Erythroblast (primary cell): ENCODE measurements at regions not wholly inside any gene's neighbourhood (a gene's known extent, or its start where the extent isn't known, plus 50 kb on each side); places are given as distances from the start of the nearest gene placed in this dataset.

Source experiments
- DNase-seq, 2 experiments: peaks; one replicate each; lab custom pipeline; 2025; lab: John Stamatoyannopoulos, UW
- GATA1 ChIP-seq: IDR thresholded peaks from 2 replicates; pipeline ENCODE4 v1.6.1; 2011; ENCODE audit warnings: low read depth, mild to moderate bottlenecking, control low read depth, low read length, moderate library complexity
- POLR2A ChIP-seq: IDR thresholded peaks from 2 replicates; pipeline ENCODE4 v1.6.1; 2011; ENCODE audit warnings: mild to moderate bottlenecking, low read length

DNA sequence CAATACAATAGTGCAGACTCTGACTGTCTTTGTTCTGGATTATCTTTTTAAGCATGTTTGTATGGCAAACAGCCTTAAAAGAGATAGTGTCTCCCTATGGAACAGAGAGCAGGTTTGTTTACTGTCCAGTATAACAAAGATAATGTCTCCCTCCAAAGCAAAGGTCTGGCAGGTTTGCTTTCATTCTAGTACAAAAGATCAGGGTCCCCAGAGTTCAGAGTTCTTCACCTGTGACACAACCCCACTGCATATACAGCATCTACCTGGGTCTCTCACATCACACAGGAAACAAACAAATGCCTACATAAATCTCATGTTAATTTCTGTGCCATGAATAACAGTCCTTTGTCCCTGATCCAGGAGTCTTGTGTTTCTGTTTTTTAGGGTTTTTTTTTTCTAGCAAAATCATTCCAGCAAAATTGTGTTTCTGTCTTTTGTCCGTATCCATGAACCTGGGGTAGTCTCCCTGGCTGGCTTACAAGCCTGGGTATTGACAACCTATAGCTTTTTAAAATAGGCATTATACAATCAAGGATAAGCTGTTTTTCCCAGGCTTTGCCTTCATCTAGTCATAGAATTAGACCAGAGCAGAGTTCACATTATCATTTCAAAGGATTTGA, 89.4 kb upstream of the PTBP2 start:
- TF ChIP-seq POLR2A (no peak), GATA1 (no peak)
- DNase-seq: no peak

DNA sequence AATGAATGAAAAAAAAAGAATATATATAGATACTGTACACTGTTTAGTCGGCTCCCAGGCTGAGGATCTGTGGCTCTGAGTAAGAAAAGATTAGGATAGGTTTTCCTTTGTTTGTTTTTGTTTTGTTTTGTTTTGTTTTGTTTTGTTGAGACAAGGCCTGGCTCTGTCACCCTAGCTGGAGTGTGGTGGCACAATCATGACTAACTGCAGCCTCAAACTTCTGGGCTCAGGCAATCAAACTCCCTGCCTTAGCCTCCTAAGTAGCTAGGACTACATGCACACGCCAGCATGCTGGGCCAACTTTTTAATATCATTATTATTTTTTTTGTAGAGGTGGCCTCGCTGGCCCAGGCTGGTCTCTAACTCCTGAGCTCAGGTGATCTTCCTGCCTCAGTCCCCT, 87.9 kb upstream of the PTBP2 start:
- TF ChIP-seq GATA1 (no peak), POLR2A (no peak)

DNA sequence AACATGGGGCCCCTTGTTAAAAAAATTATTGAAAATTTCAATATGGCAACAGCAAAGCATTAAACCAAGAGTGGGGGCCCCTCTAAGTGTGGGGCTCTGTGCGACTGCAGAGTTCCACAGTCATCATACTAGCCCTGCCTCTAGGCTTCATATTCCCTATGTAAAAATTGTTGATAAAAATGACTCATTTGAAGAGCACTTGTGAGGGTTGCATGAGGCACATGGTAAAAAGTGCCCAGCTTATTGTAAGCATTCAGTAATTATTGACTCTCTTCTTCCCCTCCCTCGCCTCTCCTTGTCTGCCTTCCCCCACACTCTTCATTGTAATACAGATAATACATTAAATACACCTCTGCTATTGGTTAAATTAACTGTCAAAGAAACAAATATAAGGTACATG, 86.7 kb upstream of the PTBP2 start:
- TF ChIP-seq GATA1: no peak
- TF ChIP-seq POLR2A: no peak
- DNase-seq: no peak

More for the DNA sequence above, 87.9 kb upstream of the PTBP2 start:
- no peak for DNase-seq

- no peak for DNase-seq
- no peak for TF ChIP-seq GATA1
- TF ChIP-seq POLR2A: no peak
Observed at GRCh38 chr1:96641282-96641681, 80.3 kb upstream of the PTBP2 start.

- DNase-seq: no peak
- TF ChIP-seq GATA1: no peak
- no peak for TF ChIP-seq POLR2A
Observed at GRCh38 chr1:96643519-96643918, 78.1 kb upstream of the PTBP2 start.

GRCh38 chr1:96649301-96649700, 72.3 kb upstream of the PTBP2 start:
- TF ChIP-seq POLR2A (no peak), GATA1 (no peak)
- no peak for DNase-seq

- no peak for DNase-seq
Observed at GRCh38 chr1:96651517-96651916, 70.1 kb upstream of the PTBP2 start.

DNA sequence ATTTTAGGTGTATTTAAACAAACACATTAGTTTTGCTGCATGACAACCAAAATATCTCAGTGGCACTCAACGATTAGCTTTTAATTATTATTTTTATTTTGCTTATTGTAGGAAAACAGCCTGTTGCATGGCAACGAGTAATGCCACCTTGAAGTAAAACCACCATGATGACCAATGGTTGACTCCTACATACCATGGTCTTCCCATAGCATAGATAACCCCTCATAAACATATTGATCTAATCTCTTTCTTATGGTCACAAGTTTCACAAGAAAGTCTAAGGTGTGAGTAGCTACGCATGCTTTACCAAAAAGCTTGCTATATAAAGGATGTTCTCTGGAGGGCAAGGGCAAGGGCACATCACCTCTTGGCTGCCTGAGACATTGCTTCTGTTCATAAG, 61.5 kb upstream of the PTBP2 start:
- no peak for DNase-seq
- TF ChIP-seq POLR2A (no peak), GATA1 (no peak)

More at GRCh38 chr1:96651517-96651916, 70.1 kb upstream of the PTBP2 start:
- TF ChIP-seq GATA1: no peak

DNA sequence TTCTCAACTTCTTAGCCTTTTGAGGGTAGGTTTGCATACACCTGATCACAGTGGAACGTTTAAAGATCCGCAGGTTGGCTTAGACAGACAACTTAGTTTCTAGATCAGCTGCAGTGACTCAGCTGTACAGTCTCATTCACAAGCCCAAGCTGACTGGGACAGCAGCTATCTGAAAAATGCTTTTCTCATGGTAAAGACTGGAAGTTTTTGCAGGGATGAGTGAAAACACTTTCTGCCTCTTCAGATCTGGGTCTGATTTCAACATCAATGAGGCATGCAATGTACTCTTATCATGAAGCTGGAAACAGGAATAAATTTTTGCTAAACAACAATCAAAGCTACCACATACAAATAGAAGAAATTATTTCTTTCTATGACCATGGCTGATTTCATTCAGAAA, 61.1 kb upstream of the PTBP2 start:
- TF ChIP-seq POLR2A (no peak), GATA1 (no peak)
- no peak for DNase-seq
